ENCODE measurements at regions not wholly inside any gene's neighbourhood (a gene's known extent, or its start where the extent isn't known, plus 50 kb on each side); places are given as distances from the start of the nearest gene placed in this dataset.

DNA sequence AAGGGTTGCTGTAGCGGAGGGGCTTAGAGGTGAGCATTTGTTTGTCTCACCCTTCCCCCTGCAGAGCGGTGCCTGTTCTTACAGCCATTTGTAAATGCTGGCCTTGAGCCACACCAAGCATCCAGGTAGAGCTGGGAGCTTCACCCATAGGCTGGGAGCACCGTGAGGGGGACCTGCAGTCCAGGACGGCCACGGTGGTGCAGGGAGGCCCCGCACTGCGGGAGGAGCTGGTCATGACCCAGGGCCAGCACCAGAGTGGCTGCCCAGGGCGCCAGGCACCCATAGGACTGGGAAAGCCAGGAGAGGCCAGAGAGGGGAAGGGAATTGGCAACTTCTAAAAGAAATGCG is 197.3 kb upstream of the ADAMTS16 start:
- in situ Hi-C loops (cut with HindIII; ENCODE audit: low sequenced_read_pairs): no loop called here

DNA sequence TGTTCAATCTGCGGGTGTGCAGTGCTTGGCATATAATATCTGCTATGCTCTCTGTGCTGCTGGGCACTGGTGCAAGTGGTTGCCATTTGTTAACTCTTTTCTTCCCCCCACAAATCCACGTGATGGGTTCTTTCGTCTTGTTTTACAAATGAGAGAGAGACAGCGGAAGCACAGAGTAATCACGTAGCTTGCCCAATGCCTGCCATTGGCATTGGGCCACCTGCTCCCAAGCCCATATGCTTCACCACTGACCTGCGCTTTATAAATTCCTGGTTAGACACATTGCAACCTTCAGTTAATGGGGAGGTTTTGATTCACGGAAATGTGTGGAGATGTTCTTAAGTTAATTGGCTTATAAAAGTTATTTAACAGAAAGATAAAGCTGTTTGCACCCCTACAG is 194.8 kb upstream of the ADAMTS16 start:
- in situ Hi-C loops (cut with HindIII; ENCODE audit: low sequenced_read_pairs): no loop called here

DNA sequence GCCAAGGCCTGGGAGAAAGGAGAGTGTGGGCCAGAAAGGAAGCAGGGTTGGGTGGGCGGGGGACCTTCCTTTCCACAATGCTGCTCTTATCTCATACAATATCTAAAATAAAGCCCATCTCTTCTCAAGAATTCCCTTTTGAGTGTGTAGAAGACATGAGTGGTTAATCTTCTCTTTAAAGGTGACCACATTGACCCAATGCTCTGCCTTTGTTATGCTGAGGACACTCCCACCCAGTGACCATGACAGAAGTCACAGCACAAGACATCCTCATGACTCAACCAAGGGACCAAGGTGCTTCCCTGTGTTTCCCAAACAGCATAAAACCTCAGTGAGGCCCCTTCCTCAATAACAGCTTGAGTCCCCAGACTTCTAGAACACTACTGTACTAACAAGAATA is 193.0 kb upstream of the ADAMTS16 start:
- in situ Hi-C loops (cut with HindIII; ENCODE audit: low sequenced_read_pairs): no loop called here

DNA sequence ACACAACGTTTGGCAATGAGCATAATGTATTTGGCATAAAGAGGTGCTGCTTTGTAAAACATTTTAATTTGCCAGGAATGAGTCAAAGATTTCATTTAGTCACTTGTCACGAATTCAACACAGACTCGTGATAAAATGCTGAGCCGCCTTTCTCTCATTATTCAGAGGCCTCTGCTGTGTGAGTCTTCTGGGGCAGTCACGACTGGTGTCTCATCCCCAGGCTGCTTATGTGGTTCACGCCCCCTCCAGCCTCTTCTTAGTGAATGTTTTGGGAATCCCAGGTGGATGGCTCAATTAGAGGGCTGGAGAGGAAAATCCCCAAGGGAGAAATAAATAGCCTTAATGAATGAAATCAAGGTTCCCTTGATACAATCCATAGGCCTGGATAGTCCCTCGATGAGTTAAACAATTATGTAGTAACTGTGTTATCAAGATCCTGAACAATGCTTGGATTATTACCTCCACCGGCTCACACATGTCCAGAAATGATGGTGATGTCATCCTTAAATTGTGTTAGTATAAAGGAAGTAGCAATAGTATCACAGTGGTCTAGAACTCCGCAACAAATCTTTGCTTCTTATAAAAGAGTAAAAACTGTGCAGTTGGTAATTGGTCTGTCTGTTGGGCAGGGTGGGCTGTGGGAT is 192.1 kb upstream of the ADAMTS16 start:
- in situ Hi-C loops (cut with HindIII; ENCODE audit: low sequenced_read_pairs): no loop called here

DNA sequence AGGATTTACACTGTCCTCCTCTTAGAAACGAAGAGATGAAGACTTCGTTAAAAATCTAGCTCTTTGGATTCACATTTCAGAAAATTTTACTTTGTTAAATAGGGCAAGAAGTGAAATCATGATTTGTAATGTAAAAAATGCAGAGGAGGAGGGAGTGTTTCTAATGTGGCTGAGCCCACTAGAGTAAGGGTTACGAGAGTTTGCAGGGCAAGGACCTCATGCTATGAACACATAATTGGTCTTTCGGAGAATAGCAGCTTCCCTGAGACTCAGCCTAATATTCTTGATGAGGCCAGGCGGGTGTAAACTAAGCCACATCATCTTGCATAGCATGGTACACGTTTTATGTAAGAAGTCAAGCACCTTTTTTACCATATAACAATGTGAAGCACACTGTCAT is 191.0 kb upstream of the ADAMTS16 start:
- in situ Hi-C loops (cut with HindIII; ENCODE audit: low sequenced_read_pairs): no loop called here

GRCh38 chr5:4953576-4953975 is 186.6 kb upstream of the ADAMTS16 start:
- in situ Hi-C loops (cut with HindIII; ENCODE audit: low sequenced_read_pairs): no loop called here

DNA sequence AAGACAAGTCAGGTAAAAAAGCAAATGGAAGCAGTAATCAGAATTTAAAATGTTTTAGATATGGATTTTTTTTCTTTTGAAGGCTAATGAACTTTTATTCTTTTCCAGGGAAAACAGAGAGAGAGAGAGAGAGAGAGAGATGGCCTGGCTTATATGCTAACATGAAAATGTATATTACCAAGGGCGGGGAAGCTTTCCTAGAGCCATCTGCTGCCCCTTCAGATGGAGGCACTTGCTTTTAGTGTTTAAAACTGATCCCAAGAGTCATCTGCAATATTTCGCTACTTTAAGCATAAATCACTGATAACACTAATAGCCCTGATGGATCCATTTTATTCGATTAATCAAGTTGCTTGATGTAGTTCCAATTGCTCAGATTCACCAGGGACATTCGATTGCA is 186.1 kb upstream of the ADAMTS16 start:
- in situ Hi-C loops (cut with HindIII; ENCODE audit: low sequenced_read_pairs): no loop called here

GRCh38 chr5:4963265-4963664 is 176.9 kb upstream of the ADAMTS16 start:
- in situ Hi-C loops (cut with HindIII; ENCODE audit: low sequenced_read_pairs): no loop called here

- in situ Hi-C loops (cut with HindIII; ENCODE audit: low sequenced_read_pairs): no loop called here
Measured at GRCh38 chr5:4969351-4969750, 170.8 kb upstream of the ADAMTS16 start.

DNA sequence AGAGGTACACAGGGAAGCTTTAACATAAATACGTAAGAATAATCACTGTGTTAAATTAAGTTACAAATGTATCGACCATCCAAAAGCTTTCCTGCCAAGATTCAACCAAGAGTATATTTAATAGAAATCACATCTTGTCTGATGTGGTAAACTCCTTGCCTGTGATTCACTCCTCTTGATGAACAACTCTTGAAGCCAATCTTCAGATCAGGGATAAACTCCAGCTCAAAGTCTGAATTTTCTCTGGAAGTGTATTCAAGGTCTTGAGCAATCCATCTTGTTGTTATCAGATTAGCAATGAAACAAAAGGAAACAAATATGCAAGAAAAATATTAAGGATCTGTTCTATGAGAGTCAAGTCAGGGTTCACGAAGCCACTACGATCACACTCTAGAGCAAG is 170.0 kb upstream of the ADAMTS16 start:
- in situ Hi-C loops (cut with HindIII; ENCODE audit: low sequenced_read_pairs): no loop called here

GRCh38 chr5:4976902-4977301 is 163.2 kb upstream of the ADAMTS16 start:
- in situ Hi-C loops (cut with HindIII; ENCODE audit: low sequenced_read_pairs): no loop called here

- in situ Hi-C loops (cut with HindIII; ENCODE audit: low sequenced_read_pairs): no loop called here
Measured at GRCh38 chr5:4977416-4978110, 162.6 kb upstream of the ADAMTS16 start.

GRCh38 chr5:4980201-4980600 is 159.9 kb upstream of the ADAMTS16 start:
- in situ Hi-C loops (cut with HindIII; ENCODE audit: low sequenced_read_pairs): no loop called here

GRCh38 chr5:4981608-4982007 is 158.5 kb upstream of the ADAMTS16 start:
- in situ Hi-C loops (cut with HindIII; ENCODE audit: low sequenced_read_pairs): no loop called here

DNA sequence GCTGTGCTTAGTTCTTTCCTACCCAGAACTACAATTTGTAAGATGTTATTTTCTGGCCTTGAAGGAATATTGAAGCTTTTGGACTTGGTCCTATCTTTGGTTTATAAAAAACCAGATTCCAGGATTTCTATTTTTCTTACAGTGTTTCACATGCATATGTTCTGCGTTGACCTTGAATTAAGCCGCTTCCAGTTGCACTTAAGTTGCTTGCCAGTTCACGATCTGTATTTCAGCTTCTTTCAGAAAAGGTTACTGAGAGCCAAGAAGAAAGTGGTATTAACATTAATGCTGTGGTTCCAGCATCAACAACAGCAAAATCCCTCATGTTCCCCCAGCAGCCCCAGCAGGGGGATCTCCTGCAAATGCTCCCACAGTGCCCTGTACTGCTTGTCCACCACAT is 156.4 kb upstream of the ADAMTS16 start:
- in situ Hi-C loops (cut with HindIII; ENCODE audit: low sequenced_read_pairs): no loop called here

- in situ Hi-C loops (cut with HindIII; ENCODE audit: low sequenced_read_pairs): no loop called here
Measured at GRCh38 chr5:4984461-4984860, 155.7 kb upstream of the ADAMTS16 start.

- in situ Hi-C loops (cut with HindIII; ENCODE audit: low sequenced_read_pairs): no loop called here
Measured at GRCh38 chr5:4987431-4987830, 152.7 kb upstream of the ADAMTS16 start.

GRCh38 chr5:4989118-4989517 is 151.0 kb upstream of the ADAMTS16 start:
- in situ Hi-C loops (cut with HindIII; ENCODE audit: low sequenced_read_pairs): no loop called here

DNA sequence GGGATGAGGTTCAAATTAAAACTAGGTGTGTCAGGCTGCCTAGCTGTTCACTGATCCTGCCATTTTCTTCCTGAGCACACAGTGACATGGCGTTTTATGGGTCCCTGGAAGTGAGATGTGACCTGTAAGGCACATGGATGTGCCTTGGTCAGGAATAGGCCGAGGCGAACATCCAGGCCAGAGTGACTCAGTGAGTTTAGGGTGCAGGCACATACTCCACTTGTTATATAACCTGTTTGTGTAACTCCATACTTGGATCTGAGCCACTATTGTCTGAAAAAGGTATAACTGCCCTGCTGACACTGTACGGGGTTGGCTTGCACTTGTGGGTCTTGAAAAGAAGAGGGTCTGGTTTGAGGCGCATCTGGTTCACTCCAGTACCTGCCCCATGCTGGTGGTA is 150.1 kb upstream of the ADAMTS16 start:
- in situ Hi-C loops (cut with HindIII; ENCODE audit: low sequenced_read_pairs): no loop called here

- in situ Hi-C loops (cut with HindIII; ENCODE audit: low sequenced_read_pairs): no loop called here
Measured at GRCh38 chr5:4990462-4990861, 149.7 kb upstream of the ADAMTS16 start.

DNA sequence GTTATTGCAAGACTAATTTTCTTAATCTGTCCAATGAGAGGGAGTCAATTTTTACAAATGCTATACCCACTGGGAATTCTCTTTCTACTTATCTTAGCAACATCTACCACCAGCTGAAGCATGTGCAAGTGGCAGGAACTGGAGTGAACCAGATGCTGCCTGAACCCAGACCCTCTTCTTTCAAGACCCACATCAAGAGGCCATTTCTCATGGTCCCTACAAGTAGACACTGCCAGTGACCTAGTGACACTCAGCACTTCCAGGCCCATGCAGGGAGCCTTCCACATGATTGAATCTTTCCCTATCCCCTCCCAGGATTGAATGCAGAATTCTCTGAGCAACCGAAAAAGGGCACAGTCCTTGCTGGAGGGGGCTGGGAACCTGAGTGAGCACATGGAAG is 148.2 kb upstream of the ADAMTS16 start:
- in situ Hi-C loops (cut with HindIII; ENCODE audit: low sequenced_read_pairs): no loop called here

DNA sequence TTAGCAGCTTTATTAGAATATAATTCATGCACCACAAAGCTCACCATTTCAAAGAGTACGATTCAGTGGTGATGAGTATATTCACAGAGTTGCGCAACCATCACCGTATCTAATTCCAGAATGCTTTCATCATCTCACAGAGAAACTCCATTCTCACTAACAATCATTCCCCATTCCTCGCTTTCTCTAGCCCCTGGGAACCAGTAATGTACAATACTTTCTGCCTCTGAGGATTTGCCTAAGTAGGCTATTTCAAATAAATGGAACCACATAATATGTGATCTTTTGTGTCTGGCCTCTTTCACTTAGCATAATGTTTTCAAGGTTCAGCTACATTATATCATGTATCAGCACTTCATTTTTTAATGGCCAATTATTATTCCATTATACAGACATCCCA is 145.1 kb upstream of the ADAMTS16 start:
- in situ Hi-C loops (cut with HindIII; ENCODE audit: low sequenced_read_pairs): no loop called here

- in situ Hi-C loops (cut with HindIII; ENCODE audit: low sequenced_read_pairs): no loop called here
Measured at GRCh38 chr5:5005353-5005752, 134.8 kb upstream of the ADAMTS16 start.
